ENCODE measurements at regions not wholly inside any gene's neighbourhood (a gene's known extent, or its start where the extent isn't known, plus 50 kb on each side); places are given as distances from the start of the nearest gene placed in this dataset.

- no peak for DNase-seq (ENCODE audit: low read depth in 1 of 2, low spot score in 1 of 2)
Measured at GRCh38 chr2:221229099-221229498, 343.0 kb downstream of the EPHA4 start.

- DNase-seq (ENCODE audit: low read depth in 1 of 2, low spot score in 1 of 2), result no peak
Measured at GRCh38 chr2:221231511-221231910, 340.6 kb downstream of the EPHA4 start.

- DNase-seq (ENCODE audit: low read depth in 1 of 2, low spot score in 1 of 2), result no peak
Measured at GRCh38 chr2:221235941-221236340, 336.2 kb downstream of the EPHA4 start.

- DNase-seq (ENCODE audit: low read depth in 1 of 2, low spot score in 1 of 2), result no peak
Measured at GRCh38 chr2:221241072-221241471, 331.0 kb downstream of the EPHA4 start.

GRCh38 chr2:221243771-221244170, 328.3 kb downstream of the EPHA4 start:
- DNase-seq (ENCODE audit: low read depth in 1 of 2, low spot score in 1 of 2), result no peak

GRCh38 chr2:221245045-221245444, 327.1 kb downstream of the EPHA4 start:
- no peak for DNase-seq (ENCODE audit: low read depth in 1 of 2, low spot score in 1 of 2)

- DNase-seq (ENCODE audit: low read depth in 1 of 2, low spot score in 1 of 2), result no peak
Measured at GRCh38 chr2:221245772-221246171, 326.3 kb downstream of the EPHA4 start.

- no peak for DNase-seq (ENCODE audit: low read depth in 1 of 2, low spot score in 1 of 2)
Measured at GRCh38 chr2:221254299-221254698, 317.8 kb downstream of the EPHA4 start.

- no peak for DNase-seq (ENCODE audit: low read depth in 1 of 2, low spot score in 1 of 2)
Measured at GRCh38 chr2:221255862-221256261, 316.2 kb downstream of the EPHA4 start.

GRCh38 chr2:221258464-221258863, 313.6 kb downstream of the EPHA4 start:
- DNase-seq (ENCODE audit: low read depth in 1 of 2, low spot score in 1 of 2), result no peak

- DNase-seq (ENCODE audit: low read depth in 1 of 2, low spot score in 1 of 2), result no peak
Measured at GRCh38 chr2:221262651-221263050, 309.5 kb downstream of the EPHA4 start.

- DNase-seq (ENCODE audit: low read depth in 1 of 2, low spot score in 1 of 2), result no peak
Measured at GRCh38 chr2:221263573-221263972, 308.5 kb downstream of the EPHA4 start.

GRCh38 chr2:221264318-221264717, 307.8 kb downstream of the EPHA4 start:
- DNase-seq (ENCODE audit: low read depth in 1 of 2, low spot score in 1 of 2), result no peak

GRCh38 chr2:221267773-221268425, 304.2 kb downstream of the EPHA4 start:
- DNase-seq (ENCODE audit: low read depth in 1 of 2, low spot score in 1 of 2), result no peak

- no peak for DNase-seq (ENCODE audit: low read depth in 1 of 2, low spot score in 1 of 2)
Measured at GRCh38 chr2:221268631-221269030, 303.5 kb downstream of the EPHA4 start.

- DNase-seq (ENCODE audit: low read depth in 1 of 2, low spot score in 1 of 2), result no peak
Measured at GRCh38 chr2:221270806-221271205, 301.3 kb downstream of the EPHA4 start.

- DNase-seq (ENCODE audit: low read depth in 1 of 2, low spot score in 1 of 2), result no peak
Measured at GRCh38 chr2:221272729-221273128, 299.4 kb downstream of the EPHA4 start.

- no peak for DNase-seq (ENCODE audit: low read depth in 1 of 2, low spot score in 1 of 2)
Measured at GRCh38 chr2:221276033-221276432, 296.1 kb downstream of the EPHA4 start.

- no peak for DNase-seq (ENCODE audit: low read depth in 1 of 2, low spot score in 1 of 2)
Measured at GRCh38 chr2:221276601-221277000, 295.5 kb downstream of the EPHA4 start.

- no peak for DNase-seq (ENCODE audit: low read depth in 1 of 2, low spot score in 1 of 2)
Measured at GRCh38 chr2:221282386-221282785, 289.7 kb downstream of the EPHA4 start.

- DNase-seq (ENCODE audit: low read depth in 1 of 2, low spot score in 1 of 2), result no peak
Measured at GRCh38 chr2:221283896-221284545, 288.1 kb downstream of the EPHA4 start.

- no peak for DNase-seq (ENCODE audit: low read depth in 1 of 2, low spot score in 1 of 2)
Measured at GRCh38 chr2:221285148-221285547, 287.0 kb downstream of the EPHA4 start.

GRCh38 chr2:221286406-221286805, 285.7 kb downstream of the EPHA4 start:
- no peak for DNase-seq (ENCODE audit: low read depth in 1 of 2, low spot score in 1 of 2)

All from activated CD4-positive, alpha-beta T cell treated with anti-CD3 and anti-CD28 coated beads, Interleukin-2, amount 50 U/mL, for 24 hours (primary cell).